ENCODE measurements at regions not wholly inside any gene's neighbourhood (a gene's known extent, or its start where the extent isn't known, plus 50 kb on each side); places are given as distances from the start of the nearest gene placed in this dataset.

- no peak overlapping the region for H2AFZ ChIP-seq (ENCODE audit: low read length)
Observed at GRCh38 chr6:11891547-11891946, 112.9 kb upstream of the ADTRP start.

DNA sequence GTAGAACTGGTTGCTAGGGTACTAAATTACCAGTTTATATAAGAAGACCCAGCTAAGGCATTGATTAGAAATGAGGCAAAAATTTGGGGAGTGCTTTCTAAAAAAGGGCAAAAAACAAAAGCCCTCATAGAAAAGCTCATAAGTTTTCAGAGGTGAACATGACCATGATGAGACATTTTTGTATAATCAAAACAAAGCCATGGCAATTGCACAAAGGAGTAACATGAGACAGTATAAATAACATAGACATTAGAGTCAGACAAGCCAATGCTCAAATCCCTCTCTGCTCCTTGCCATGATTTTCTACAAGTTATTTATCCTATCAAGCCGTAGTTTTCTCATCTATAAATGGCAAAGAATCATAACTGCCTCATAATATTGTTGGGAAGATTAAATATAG, 112.2 kb upstream of the ADTRP start:
- H3K4me2 ChIP-seq (ENCODE audit: low read length): no peak overlapping the region
- H3K79me2 ChIP-seq (ENCODE audit: insufficient read depth, low read depth, low read length): no peaks in the 10 kb centered on the region
- ChIA-PET CTCF (ENCODE audit: unreplicated experiment) (no interaction called here), POLR2A (interaction anchor here (0.6 kb wide), 1 partner anchor 1069 kb away, joined by 3 read pairs; no protein-coding TSS in a partner anchor)
- no TSS peak for BruUV-seq (replicated peaks)
- no peaks in the 10 kb centered on the region for H4K20me1 ChIP-seq (ENCODE audit: insufficient read depth, low read length)
- no peak overlapping the region for H3K27ac ChIP-seq (ENCODE audit: low read depth, low read length, poor library complexity, severe bottlenecking)
- no peak overlapping the region for H3K4me3 ChIP-seq (ENCODE audit: low read depth, low read length, poor library complexity, severe bottlenecking)
- H3K36me3 ChIP-seq (ENCODE audit: insufficient read depth, low read length): no peaks in the 10 kb centered on the region
- no peaks in the 10 kb centered on the region for H3K9me2 ChIP-seq (ENCODE audit: insufficient read depth, low read length)
- intact Hi-C loops (cut with micrococcal nuclease; ENCODE audit: unreplicated experiment): no loop called here
- no peak for TF ChIP-seq CTCF (conservative IDR thresholded peaks at IDR 0.05; ENCODE audit: low read length)
- no peak for TF ChIP-seq EZH2phosphoT487 (IDR thresholded peaks at IDR 0.05; ENCODE audit: borderline replicate concordance, low read depth, low read length)
- no peaks in the 10 kb centered on the region for H3K9me3 ChIP-seq (ENCODE audit: low read length)
- no peak overlapping the region for H2AFZ ChIP-seq (ENCODE audit: low read length)
- no peak for DNase-seq (ENCODE audit: low spot score)
- H3K4me1 ChIP-seq (ENCODE audit: insufficient read depth, low read length, poor library complexity, severe bottlenecking): no peaks in the 10 kb centered on the region

More at GRCh38 chr6:11891547-11891946, 112.9 kb upstream of the ADTRP start:
- ChIA-PET CTCF (ENCODE audit: unreplicated experiment) (no interaction called here), POLR2A (no interaction called here)
- no peaks in the 10 kb centered on the region for H4K20me1 ChIP-seq (ENCODE audit: insufficient read depth, low read length)
- H3K4me1 ChIP-seq (ENCODE audit: insufficient read depth, low read length, poor library complexity, severe bottlenecking): no peaks in the 10 kb centered on the region
- no peak for TF ChIP-seq EZH2phosphoT487 (IDR thresholded peaks at IDR 0.05; ENCODE audit: borderline replicate concordance, low read depth, low read length)
- no peak for TF ChIP-seq CTCF (conservative IDR thresholded peaks at IDR 0.05; ENCODE audit: low read length)
- no peak overlapping the region for H3K4me3 ChIP-seq (ENCODE audit: low read depth, low read length, poor library complexity, severe bottlenecking)
- DNase-seq (ENCODE audit: low spot score): no peak
- no peak overlapping the region for H3K27ac ChIP-seq (ENCODE audit: low read depth, low read length, poor library complexity, severe bottlenecking)
- H3K9me2 ChIP-seq (ENCODE audit: insufficient read depth, low read length): no peaks in the 10 kb centered on the region
- no peaks in the 10 kb centered on the region for H3K9me3 ChIP-seq (ENCODE audit: low read length)
- no peaks in the 10 kb centered on the region for H3K36me3 ChIP-seq (ENCODE audit: insufficient read depth, low read length)
- BruUV-seq (replicated peaks): no TSS peak
- intact Hi-C loops (cut with micrococcal nuclease; ENCODE audit: unreplicated experiment): no loop called here
- no peaks in the 10 kb centered on the region for H3K79me2 ChIP-seq (ENCODE audit: insufficient read depth, low read depth, low read length)
- H3K4me2 ChIP-seq (ENCODE audit: low read length): no peak overlapping the region

GRCh38 chr6:11890209-11890608, 111.6 kb upstream of the ADTRP start:
- intact Hi-C loops (cut with micrococcal nuclease; ENCODE audit: unreplicated experiment): no loop called here
- TF ChIP-seq EZH2phosphoT487 (IDR thresholded peaks at IDR 0.05; ENCODE audit: borderline replicate concordance, low read depth, low read length): no peak
- no peak for TF ChIP-seq CTCF (conservative IDR thresholded peaks at IDR 0.05; ENCODE audit: low read length)
- CTCF ChIA-PET (ENCODE audit: unreplicated experiment): no interaction called here

More at GRCh38 chr6:11890209-11890608, 111.6 kb upstream of the ADTRP start:
- Histone ChIP-seq H3K27ac (ENCODE audit: low read depth, low read length, poor library complexity, severe bottlenecking) (no peak overlapping the region), H2AFZ (ENCODE audit: low read length) (no peak overlapping the region), H3K36me3 (ENCODE audit: insufficient read depth, low read length) (no peaks in the 10 kb centered on the region), H3K79me2 (ENCODE audit: insufficient read depth, low read depth, low read length) (no peaks in the 10 kb centered on the region), H4K20me1 (ENCODE audit: insufficient read depth, low read length) (no peaks in the 10 kb centered on the region), H3K4me3 (ENCODE audit: low read depth, low read length, poor library complexity, severe bottlenecking) (no peak overlapping the region), H3K9me2 (ENCODE audit: insufficient read depth, low read length) (no peaks in the 10 kb centered on the region), H3K4me2 (ENCODE audit: low read length) (no peak overlapping the region), H3K9me3 (ENCODE audit: low read length) (no peaks in the 10 kb centered on the region), H3K4me1 (ENCODE audit: insufficient read depth, low read length, poor library complexity, severe bottlenecking) (no peaks in the 10 kb centered on the region)
- no peak for DNase-seq (ENCODE audit: low spot score)
- BruUV-seq (replicated peaks): no TSS peak
- POLR2A ChIA-PET: interaction anchor here (0.6 kb wide), 1 partner anchor 1068 kb away, joined by 3 read pairs; no protein-coding TSS in a partner anchor

All from OCI-LY7 (cell line).